A673 (cell line): ENCODE measurements at regions not wholly inside any gene's neighbourhood (a gene's known extent, or its start where the extent isn't known, plus 50 kb on each side); places are given as distances from the start of the nearest gene placed in this dataset.

Experiments
- EZH2 ChIP-seq: fragments of 200-600 bp; sonication (generic); IDR thresholded peaks from 2 replicates; pipeline ENCODE4 v1.6.1; 2017; ENCODE audit warnings: borderline replicate concordance, low read depth, mild to moderate bottlenecking, mixed read lengths, antibody characterized with exemption, low read length; ENCODE audit not compliant: poor library complexity, severe bottlenecking
- TF ChIP-seq, protein P1 (sequence below): fragments of 300-800, 200-600 bp; sonication (generic); conservative IDR thresholded peaks from 2 replicates; pipeline ENCODE4 v1.5.1; 2017; ENCODE audit warnings: low read depth, mild to moderate bottlenecking, antibody characterized with exemption, low read length, moderate library complexity, mixed read lengths

DNA sequence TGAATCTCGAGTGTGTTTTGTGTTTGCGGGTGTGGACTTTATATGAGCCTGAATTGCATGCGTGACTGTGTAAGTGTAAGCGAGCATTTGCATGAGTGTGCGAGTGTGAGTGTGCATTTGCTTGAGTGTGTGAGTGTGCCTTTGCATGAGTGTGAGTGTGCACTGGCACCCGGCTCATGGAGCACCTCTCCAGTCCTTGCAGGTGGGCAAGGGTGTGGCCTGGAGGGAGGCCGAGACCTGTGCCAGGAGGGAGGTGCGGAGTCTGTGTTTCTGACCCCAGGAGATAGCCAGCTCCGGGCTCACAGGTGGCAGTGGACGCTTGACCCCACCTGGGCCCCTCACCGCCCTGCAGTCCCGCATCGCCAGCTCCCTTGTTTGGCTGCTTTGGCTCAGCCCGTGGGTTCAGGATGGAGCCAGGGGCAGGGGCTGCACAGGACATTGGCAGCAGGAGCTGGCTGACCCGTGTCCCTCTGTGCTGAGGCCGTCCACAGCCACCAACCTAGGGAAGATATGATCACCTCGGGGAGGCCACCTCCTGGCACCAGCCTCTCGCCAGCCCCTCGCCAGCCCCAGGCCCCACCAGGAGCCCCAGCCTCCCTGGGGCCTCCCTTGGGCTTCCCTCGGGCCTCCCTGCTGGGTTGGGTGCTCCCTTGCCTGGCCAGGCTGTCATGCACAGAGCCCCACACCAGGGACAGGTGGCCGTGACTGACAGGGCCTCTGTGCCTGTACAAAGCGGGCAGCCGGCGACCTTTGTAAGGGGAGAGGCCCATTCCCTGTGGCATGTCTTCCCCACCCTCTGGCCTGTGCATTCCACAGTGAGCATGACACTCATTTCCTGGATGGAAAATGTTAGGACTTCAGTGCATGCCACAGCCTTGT is 81.6 kb downstream of the PTGR3 start:
- TF ChIP-seq, protein P1, sequence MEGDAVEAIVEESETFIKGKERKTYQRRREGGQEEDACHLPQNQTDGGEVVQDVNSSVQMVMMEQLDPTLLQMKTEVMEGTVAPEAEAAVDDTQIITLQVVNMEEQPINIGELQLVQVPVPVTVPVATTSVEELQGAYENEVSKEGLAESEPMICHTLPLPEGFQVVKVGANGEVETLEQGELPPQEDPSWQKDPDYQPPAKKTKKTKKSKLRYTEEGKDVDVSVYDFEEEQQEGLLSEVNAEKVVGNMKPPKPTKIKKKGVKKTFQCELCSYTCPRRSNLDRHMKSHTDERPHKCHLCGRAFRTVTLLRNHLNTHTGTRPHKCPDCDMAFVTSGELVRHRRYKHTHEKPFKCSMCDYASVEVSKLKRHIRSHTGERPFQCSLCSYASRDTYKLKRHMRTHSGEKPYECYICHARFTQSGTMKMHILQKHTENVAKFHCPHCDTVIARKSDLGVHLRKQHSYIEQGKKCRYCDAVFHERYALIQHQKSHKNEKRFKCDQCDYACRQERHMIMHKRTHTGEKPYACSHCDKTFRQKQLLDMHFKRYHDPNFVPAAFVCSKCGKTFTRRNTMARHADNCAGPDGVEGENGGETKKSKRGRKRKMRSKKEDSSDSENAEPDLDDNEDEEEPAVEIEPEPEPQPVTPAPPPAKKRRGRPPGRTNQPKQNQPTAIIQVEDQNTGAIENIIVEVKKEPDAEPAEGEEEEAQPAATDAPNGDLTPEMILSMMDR, result no peak
- no peak for TF ChIP-seq EZH2
